ENCODE measurements at regions not wholly inside any gene's neighbourhood (a gene's known extent, or its start where the extent isn't known, plus 50 kb on each side); places are given as distances from the start of the nearest gene placed in this dataset.
"Not testable (repeated sequence)": the region's sequence is repeated elsewhere in the genome, so short reads cannot be mapped to it uniquely, and the experiment has no call there.

DNA sequence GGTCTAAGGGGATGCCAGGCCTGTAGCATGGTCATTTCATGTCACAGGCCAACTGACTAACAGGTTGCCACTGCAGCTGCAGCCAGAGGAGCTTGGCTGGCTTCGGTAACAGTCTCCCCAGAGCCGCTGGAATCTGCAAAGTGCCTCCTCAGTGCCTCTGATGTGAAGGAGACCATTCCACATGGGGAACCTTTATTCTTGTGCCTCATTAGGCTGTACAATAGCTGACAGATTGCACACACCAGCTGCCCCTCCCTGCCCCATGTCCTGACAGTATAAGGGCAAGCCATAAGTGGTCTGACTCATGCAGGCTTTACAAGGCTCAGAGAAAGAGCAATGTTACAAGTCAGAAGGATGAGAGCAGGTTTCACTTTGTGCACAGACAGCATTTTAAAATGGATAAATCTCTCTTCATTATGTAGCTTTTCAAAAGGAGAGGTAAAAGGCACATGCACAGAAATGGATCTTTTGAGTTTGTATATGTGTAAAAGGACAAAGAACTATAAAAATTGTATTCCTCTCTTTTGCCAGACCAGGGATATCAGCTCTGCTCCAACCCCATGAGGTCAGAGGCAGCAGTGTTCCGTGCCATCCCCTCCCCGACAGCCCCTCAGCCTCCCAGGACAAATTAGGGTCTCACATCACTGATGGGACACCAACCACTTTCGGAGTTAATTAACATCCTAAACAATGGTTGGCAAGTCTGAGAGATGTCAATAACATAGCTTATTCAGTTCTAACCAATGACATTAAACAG lies 467.8 kb downstream of the TMEM232 start:
- DNase-seq = peak; percentile 70

DNA sequence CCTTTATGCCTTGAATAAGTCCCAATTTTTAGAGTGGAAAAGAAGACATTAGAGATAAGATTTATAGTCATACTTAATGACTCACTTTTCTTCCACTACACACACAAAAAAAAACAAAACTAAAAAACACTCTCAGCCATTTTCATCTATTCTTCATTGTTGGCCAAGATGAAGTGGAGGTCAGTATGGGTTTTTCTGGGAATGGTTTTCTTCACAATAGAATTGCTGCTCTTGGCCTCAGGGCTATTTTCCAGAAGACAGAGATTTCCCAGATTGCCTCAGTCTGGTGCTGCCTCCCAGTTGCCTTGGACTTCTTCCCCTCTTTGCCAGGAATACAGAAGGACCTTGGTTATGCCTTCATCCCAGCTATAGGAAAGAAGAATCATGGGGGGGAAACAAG lies 463.7 kb downstream of the TMEM232 start:
- no peak for DNase-seq

DNA sequence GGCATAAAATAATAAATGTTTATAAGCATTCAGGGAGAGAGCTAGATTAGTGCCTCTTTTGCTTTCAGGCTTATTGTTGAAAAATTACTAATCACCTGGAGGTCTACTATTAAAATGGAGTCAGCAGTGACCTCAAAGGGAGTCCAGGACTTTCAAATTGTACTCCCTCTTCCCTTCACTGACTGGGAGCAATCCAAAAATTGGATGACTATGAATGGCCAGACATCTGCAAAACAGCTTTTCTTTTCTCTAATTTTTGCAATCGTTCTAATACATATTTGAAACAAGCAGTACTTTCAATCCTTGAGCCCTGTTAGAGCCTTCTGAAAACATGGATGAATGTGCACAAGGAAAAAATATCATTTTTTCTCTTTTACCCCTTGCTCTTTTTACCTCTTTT lies 461.8 kb downstream of the TMEM232 start:
- DNase-seq = no peak

DNA sequence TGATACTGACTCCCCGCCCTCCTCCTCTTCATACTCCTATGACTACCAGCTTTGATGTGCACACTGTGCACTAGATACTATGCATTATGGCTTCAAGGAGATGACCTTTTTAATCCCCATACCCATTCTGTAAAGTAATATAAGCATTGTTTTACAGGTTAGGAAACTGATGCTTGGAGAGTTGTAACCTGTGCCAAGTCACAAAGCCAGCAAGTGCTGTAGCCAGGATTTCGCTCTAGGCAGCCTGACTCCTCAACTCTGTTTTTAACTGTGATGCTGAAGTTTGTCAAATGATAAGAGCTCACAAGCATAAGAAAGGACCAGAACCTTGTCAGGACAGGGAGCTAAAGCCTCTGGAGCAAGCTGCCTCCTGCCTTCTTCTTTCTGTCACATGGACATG lies 461.3 kb downstream of the TMEM232 start:
- no peak for DNase-seq

DNA sequence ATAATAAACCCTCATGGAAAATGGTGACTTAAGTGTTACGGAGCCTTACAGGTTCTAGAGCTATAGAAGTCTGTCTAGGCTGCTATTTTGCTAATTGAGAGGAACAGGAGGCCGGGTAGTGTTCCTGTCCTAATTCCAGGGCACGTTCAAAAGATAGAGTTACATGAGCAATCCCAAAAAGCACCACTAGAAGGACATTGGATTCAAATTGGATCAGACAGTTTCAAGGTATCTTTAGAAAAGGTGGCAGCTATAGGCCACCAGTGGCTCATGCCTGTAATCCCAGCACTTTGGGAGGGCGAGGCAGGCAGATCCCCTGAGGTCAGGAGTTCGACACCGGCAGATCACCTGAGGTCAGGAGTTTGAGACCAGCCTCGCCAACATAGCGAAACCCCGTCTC lies 458.8 kb downstream of the TMEM232 start:
- DNase-seq = no peak

DNA sequence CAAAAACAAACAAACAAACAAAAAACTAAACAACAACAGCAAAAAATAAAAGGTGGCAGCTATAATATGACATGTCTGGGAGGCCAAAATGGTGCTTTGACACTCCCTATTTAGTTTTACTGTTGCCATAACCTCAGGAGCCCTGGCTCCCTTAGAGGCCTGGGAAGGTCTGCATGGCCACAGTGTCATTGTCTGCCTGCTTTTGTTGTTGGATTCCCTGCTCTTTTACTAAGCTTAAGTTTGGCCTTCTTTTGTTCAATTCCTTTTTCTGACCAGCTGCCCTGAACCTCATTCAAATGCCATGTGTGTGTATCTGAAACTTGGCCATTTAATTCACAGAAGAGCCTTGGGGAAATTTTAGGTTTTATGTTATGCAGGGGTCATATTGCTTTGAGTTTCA lies 458.2 kb downstream of the TMEM232 start:
- DNase-seq = no peak

DNA sequence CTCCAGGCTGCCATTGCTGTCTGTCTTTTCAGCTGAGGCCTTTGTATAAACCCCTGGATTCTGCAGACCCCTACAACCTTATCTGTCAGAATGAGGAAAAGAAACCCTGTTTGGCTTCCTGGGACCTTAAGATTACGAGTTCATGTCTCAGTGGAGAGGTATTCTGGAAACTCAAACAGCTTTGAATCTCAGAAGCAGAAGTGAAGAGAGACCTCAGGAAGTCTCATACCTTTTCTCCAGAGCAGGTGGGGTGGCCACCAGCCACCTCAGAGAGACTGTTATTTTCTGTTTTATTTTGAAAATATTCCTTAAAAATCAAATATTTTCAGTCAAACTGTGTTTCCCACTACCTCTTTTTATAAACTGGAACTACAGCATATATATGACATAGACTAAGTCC lies 457.5 kb downstream of the TMEM232 start:
- no peak for DNase-seq

DNA sequence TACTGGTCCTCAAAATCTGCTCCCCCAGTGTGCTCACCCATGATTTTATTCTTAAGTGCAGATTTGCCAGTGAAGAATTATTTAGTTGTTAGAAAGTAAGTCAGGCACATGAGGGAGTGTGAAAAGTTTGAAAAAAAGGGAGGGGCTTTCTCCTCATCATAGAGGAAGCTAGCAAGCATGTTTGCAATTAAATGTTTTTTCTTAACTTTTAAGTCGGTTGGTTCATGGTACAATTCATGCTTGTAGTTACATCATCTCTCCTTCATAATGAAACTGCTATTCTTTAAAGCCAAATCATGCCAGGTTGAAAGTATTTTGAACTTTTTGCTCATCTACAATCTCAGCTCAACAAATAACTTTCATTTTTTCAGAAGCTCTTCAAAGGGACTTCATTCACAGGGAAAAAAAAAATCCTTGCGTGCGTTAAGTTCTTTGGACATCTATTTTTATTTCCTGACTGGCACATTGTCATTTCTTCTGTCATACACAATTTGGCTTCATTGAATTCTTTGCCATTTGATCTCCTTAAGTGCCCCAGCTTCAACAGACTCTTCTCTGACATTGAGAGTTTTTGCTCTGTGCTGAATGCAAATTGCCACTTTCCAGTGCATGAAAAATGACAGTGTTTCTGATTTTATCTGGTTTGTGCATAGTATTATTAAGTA lies 456.9 kb downstream of the TMEM232 start:
- peak; percentile 54 for DNase-seq

DNA sequence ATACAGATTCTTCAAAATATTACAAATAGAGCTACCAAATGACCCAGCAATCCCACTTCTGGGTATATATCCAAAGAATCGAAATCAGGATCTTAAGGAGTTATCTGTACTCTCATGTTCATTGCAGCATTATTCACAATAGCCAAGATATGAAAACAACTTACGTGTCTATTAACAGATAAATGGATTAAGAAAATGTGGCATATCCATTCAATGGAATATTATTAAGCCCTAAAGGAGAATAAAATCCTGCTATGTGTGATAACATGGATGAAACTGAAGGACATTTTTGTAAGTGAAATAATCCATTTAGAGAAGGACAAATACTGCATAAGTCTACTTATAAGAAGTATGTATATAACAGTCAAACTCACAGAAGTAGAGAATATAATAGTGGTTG lies 450.6 kb downstream of the TMEM232 start:
- no peak for DNase-seq

DNA sequence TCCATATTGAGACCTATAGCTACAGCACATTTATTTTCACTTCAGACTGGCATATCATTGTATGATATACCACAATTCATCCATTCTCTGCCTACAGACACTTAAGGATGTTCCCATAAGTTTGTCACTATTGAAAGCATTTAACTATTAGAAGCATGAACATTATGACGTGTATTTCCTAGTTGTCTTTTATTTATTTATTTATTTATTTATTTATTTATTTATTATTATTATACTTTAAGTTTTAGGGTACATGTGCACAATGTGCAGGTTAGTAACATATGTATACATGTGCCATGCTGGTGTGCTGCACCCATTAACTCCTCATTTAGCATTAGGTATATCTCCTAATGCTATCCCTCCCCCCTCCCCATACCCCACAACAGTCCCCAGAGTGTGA lies 448.0 kb downstream of the TMEM232 start:
- DNase-seq = not testable (repeated sequence)

DNA sequence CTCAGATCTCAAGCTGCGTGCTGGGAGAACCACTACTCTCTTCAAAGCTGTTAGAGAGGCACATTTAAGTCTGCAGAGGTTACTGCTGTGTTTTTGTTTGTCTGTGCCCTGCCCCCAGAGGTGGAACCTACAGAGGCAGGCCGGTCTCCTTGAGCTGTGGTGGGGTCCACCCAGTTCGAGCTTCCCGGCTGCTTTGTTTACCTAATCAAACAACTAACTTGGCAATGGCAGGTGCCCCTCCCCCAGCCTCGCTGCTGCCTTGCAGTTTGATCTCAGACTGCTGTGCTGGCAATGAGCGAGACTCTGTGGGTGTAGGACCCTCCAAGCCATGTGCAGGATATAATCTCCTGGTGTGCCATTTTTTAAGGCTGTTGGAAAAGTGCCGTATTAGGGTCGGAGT lies 442.4 kb downstream of the TMEM232 start:
- not testable (repeated sequence) for DNase-seq

DNA sequence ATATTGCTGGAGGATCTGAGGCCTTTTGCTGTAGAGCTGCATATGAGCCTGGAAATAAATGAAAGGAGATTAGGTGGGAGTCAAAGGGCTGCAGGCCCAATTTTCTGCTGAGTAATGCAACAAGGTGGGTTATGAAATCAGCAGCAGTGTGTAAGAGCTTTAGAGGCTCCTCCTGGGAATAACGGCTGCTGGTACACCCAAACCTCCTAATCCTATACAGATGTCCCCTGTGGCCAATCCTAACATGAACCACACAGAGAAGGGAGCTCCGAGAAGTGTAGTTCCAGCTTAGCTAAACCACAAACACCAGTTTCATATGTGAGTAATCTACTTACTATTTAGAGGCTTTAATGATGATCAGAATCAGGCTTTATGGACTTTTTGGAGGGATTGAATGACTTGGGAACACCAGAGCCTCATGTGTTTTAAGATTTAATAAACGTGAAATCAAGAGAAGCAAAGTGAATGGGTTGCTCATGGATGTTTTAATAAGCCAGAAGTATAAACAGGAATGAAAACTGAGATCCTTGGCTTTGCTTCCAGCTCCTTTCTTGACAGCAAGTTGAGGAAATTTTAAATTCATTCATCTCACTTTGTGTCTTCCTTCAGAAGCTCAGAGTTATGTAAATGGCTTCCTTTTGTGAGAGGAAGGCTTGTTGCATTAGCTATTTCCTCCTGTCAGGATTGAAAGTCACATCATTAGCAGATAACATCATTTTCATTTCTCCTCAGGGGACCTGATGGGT lies 437.5 kb downstream of the TMEM232 start:
- DNase-seq = peak; percentile 97

DNA sequence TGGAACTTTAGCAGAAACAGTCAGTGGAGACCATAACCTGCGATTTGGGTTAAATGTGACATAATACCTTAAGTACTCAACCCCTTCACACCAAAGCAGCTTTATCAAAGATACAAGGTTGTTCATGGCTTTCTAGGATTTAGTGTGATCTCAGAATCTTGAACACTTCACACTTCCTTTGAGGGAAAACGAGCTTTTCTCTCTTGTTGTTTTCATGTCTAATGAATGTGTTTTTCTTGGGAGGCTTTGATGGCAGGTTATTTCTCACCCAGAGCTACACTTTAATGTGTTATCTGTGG lies 437.0 kb downstream of the TMEM232 start:
- no peak for DNase-seq

DNA sequence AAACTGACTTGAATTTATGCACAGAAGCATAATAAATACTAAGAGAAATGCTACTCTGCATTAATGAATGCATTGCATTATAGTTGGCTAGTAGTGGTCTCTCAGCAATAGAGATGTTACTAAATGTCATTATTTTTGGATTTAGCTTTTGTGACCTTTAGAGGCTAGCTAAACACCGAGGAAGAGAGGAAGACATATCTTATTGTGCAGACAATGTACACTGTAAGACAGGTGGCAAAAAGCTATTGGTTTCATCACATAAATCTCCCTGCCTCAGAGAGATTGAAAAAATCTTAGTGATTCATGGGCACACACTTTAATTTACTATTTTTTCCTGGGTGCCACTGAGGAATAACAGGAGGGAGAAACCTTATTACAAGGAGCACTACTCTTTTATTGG lies 435.9 kb downstream of the TMEM232 start:
- no peak for DNase-seq

DNA sequence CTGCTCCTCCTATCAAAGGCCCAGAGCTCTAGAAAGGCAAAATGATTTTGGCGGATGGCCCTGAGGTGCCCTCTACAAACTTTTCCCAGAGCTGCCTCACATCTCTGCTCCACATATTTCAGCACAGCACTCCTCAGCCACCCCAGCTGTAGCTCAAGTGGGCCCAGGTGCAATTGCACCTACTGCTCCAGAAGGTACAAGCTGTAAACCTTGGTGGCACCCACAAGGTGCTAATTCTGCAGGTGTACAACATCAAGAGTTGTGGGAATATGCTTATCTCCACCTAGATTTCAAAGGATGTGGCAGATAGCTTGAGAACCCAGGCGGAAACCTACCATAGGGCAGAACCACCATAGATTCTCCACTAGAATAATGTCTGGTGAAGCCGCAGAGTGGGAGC lies 432.2 kb downstream of the TMEM232 start:
- DNase-seq = no peak

DNA sequence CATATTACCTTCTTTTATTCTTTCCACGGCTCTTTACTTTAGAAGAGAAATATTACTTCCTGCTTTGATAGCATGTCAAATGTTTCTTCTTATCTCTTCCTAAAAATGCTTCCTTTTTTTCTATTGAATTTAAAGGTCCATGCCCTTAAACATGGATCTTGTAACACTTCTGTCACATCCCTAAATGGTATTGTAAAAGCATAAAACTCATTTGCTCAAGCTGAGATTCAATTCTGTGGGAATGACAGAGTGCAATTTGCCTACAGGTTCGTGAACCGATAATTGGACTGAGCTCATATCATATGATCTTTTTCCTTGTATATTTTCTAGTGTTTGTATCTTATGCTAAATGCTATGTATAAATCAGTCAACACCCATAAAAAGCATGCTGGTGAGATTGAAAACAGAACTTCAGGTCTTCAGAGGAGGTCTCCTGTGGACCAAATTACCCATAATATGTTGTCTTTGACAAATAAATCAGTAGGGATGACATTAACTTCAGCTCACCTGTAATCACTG lies 429.3 kb downstream of the TMEM232 start:
- peak; percentile 19 for DNase-seq

DNA sequence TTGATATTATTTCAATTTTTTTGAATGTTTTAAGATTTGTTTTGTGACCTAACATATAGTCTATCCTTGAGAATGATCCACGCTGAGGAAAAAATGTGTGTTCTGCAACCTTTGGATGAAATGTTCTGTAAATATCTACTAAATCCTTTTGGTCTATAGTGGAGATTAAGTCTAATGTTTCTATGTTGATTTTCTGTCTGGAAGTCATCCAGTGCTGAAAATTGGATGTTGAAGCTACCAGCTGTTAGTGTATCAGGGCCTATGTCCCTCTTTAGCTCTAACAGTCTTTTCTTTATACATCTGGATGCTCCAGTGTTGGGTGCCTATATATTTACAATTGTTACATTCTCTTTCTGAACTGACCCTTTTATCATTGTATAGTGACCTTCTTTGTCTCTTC lies 422.3 kb downstream of the TMEM232 start:
- no peak for DNase-seq

DNA sequence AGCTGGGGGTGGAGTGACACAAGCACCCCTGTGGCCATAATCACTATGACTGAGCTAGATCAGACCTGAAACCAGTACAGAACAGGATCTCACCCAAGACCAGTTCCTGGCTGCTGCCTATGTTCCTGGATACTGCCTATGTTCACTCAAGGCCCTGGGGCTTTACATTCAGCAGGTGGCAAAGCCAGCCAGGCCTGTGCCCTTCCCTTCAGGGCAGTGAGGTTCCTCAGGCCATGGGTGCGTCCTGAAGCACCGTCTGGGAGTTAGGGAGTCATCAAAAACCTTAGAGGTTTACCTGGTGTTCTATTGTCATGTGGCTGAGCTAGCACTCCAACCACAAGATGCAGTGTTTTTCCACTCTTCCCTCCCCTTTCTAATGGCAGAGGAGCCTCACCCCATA lies 419.8 kb downstream of the TMEM232 start:
- DNase-seq = no peak

DNA sequence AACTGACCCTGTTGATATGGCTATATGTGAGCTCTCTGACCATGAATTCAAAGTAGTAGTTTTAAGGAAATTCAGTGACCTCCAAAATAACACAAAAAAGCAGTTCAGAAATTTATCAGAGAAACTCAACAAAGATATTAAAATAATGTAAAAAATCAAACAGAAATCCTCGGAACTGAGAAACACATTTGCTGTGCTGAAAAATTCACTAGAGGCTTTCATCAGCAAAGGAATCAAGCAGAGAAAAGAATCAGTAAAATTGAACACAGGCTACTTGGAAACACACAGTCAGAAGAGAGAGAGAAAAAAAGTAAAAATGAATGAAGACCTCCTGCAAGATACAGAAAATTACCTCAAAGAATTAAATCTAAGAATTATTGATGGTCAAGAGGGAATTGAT lies 417.2 kb downstream of the TMEM232 start:
- no peak for DNase-seq

DNA sequence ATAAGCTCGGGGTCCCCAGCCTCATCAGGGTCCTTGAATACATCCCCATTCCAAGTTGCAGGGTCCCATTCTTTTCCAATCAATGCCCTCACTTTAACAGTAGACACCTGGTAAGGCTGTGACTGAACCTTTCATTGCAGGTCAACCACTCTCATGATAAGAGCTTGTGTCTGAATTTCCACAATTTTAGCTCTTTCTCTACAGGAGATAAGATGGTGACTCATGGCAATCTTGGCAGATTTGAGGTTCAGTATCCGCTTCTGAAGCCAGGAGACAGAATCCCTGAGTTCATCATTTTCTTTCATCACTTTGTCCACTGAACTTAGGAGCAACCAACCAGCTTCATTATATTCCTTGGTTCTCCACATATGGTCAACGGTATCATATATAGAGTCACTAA lies 409.9 kb downstream of the TMEM232 start:
- DNase-seq = not testable (repeated sequence)

DNA sequence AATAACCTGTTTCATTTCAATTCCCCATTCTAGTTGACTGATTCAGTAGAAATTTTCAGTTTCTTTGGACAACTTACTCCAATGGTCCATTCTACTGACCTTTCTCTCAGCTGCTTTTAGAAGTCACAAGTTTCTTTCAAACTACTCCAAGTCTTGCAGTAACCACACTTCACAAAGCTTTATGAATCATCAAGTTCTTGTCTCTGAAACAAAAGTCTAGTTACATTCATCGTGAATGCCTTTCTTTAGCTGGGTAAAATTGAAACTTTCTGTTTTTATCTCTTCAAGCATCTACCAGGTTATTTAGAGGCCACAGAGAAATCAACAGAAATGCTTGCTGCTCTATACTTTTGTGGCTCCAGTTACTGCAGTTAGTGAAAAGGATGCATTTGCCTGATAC lies 405.4 kb downstream of the TMEM232 start:
- DNase-seq = no peak

DNA sequence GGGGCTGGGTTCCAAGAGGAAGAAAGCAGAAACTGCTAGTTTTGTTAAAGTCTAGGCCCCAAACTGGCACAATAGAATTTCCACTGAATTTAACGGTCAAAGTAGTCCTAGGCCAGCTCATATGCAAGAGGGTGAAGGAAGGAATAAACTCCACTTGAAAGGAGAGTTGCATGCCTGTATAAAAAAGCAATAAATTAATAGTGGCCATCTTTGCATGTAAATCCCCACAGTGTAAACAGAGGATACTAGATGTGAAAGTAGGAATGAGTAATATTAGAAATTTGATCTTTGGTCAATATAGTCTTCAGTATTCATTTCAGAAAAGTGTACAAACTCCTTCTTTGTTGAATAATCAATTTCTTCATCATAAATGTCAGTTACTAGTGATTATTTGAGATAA lies 403.1 kb downstream of the TMEM232 start:
- no peak for DNase-seq

DNA sequence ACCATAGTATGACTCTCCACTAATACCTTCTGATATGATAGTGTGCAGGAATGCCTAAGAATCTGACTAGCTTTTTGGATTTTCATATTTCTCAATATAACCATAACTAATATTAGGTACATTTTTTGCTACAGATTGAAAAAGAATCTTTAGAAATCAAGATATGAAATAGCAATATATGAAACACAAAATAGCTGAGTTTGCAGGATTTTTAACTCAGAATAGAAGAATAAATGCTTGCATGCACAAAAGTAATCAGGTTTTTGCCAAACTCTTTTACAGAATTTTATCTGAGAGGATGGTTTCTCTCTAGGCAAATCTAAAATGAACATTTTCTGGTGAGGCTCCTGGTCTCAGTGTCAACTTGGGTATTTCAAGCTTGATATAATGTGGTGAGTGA lies 402.6 kb downstream of the TMEM232 start:
- DNase-seq = no peak

DNA sequence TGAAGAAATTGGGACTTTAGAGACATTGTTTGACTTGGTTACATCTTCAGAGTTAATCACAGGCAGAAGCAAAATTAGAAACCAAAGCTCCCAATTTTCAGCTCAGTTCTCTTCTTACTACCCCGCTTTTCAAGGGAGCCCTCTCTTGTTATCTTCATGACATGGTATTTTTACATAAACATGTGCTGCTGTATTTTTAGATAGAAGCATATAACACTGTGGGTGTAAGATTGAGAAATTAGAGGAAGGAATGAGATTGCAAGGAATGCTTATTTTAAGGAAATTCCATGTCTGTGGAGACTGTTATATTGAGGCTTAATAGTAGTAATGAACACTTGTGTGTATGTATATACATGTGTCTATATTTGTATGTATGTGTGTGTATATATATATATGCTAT lies 401.6 kb downstream of the TMEM232 start:
- DNase-seq = no peak

All from MV-4-11 (cell line).